Naive thymus-derived CD4-positive, alpha-beta T cell (primary cell): ENCODE measurements at regions not wholly inside any gene's neighbourhood (a gene's known extent, or its start where the extent isn't known, plus 50 kb on each side); places are given as distances from the start of the nearest gene placed in this dataset.

Source experiments
- ATAC-seq: fragments of 150-1000 bp; cut with Tn5 transposase; 2 replicates; pipeline ENCODE4 v1.10.0; 2021; ENCODE audit warnings: mild to moderate bottlenecking, moderate library complexity
- CTCF ChIA-PET: fragments of 350-600 bp; sonication (Branson Sonifier 250); formaldehyde crosslinking; loops from one replicate; lab custom pipeline; 2021; ENCODE audit warnings: antibody characterized with exemption; lab: Charles Lee
- POLR2A ChIA-PET: fragments of 350-600 bp; sonication (Branson Sonifier 250); formaldehyde crosslinking; loops from one replicate; lab custom pipeline; 2021; ENCODE audit warnings: antibody characterized with exemption, inconsistent platforms; lab: Charles Lee
- DNase-seq, 9 donors: peaks; one replicate each; pipeline versions ENCODE4 v3.0.0 to v3.0.0-alpha.2; 2020 to 2022; ENCODE audit warnings: mixed read lengths in 1 of 9
- H3K27ac ChIP-seq: one replicate; pipeline ENCODE4 v1.7.0; 2013; ENCODE audit warnings: mild to moderate bottlenecking, low read depth, low read length, moderate library complexity
- H3K27me3 ChIP-seq, 2 donors: one replicate each; pipeline ENCODE4 v1.7.0; 2013; ENCODE audit warnings: low read length in 2 of 2, mild to moderate bottlenecking in 2 of 2, moderate library complexity in 2 of 2; ENCODE audit not compliant: control insufficient read depth in 2 of 2, insufficient read depth in 2 of 2
- H3K36me3 ChIP-seq, 3 experiments: 1 replicate in 2 of 3; 2 replicates in 1 of 3; pipeline ENCODE4 v1.7.0; 2013; ENCODE audit warnings: low read length in 3 of 3, mild to moderate bottlenecking in 3 of 3, moderate library complexity in 1 of 3; ENCODE audit not compliant: insufficient read depth in 3 of 3, control insufficient read depth in 2 of 3
- H3K4me1 ChIP-seq, 2 donors: one replicate each; pipeline ENCODE4 v1.7.0; 2013; ENCODE audit warnings: low read length in 2 of 2, mild to moderate bottlenecking in 2 of 2, moderate library complexity in 1 of 2; ENCODE audit not compliant: control insufficient read depth in 2 of 2, insufficient read depth in 2 of 2
- H3K4me3 ChIP-seq: 2 replicates; pipeline ENCODE4 v1.7.0; 2013; ENCODE audit warnings: mild to moderate bottlenecking, low read length
- H3K9me3 ChIP-seq, 3 experiments: 1 replicate in 2 of 3; 2 replicates in 1 of 3; pipeline ENCODE4 v1.7.0; 2013; ENCODE audit warnings: low read length in 3 of 3; ENCODE audit not compliant: control insufficient read depth in 2 of 3
- H3K27ac Mint-ChIP-seq, 9 donors: one replicate each; pipeline ENCODE4 v1.8.0; 2020 to 2022; ENCODE audit warnings: mixed read lengths in 9 of 9, mild to moderate bottlenecking in 8 of 9, moderate library complexity in 5 of 9, inconsistent platforms in 2 of 9
- H3K27me3 Mint-ChIP-seq, 5 donors: one replicate each; pipeline ENCODE4 v1.8.0; 2021 to 2022; ENCODE audit warnings: mixed read lengths in 5 of 5, mild to moderate bottlenecking in 1 of 5
- H3K36me3 Mint-ChIP-seq, 5 donors: one replicate each; pipeline ENCODE4 v1.8.0; 2020 to 2022; ENCODE audit warnings: mixed read lengths in 5 of 5, mild to moderate bottlenecking in 3 of 5, inconsistent platforms in 1 of 5
- H3K4me1 Mint-ChIP-seq, 7 donors: one replicate each; pipeline ENCODE4 v1.8.0; 2020 to 2022; ENCODE audit warnings: mixed read lengths in 7 of 7, mild to moderate bottlenecking in 3 of 7, inconsistent platforms in 1 of 7
- H3K4me3 Mint-ChIP-seq, 10 donors: one replicate each; pipeline ENCODE4 v1.8.0; 2020 to 2022; ENCODE audit warnings: mild to moderate bottlenecking in 10 of 10, mixed read lengths in 10 of 10, moderate library complexity in 6 of 10, inconsistent platforms in 2 of 10
- H3K9me3 Mint-ChIP-seq, 11 donors: one replicate each; pipeline ENCODE4 v1.8.0; 2020 to 2022; ENCODE audit warnings: mixed read lengths in 11 of 11, mild to moderate bottlenecking in 4 of 11, inconsistent platforms in 1 of 11, moderate library complexity in 1 of 11
- intact Hi-C, 2 donors: fragments of 100-400 bp; cut with micrococcal nuclease; formaldehyde crosslinking; loops; one replicate each; pipeline ENCODE4 v1.15.1; 2023

DNA sequence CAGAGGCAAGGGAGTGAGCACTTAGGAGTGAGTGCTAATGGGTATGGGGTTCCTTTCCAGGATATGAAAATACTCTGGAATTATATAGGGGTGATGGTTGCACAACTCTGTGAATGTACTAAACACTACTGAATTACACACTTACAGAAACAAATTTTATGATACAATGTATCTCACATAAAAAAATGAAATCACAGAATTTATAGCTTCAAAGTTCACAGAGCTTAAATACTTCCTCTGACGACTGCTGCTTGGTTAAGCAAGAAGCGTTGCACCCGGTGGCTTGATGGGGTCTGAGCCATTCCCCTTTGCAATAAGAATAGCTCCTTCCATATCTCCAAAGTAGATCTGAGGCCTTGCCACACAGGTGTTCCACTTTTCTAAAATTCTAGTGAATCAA is 835.1 kb downstream of the TSN start:
- no peak for ATAC-seq
- intact Hi-C loops, result no loop called here
- Mint-ChIP-seq H3K9me3 (peaks cover 0 to 18% (median 8%) of the 10 kb centered on the region in 11 donors), H3K36me3 (no peaks in the 10 kb centered on the region), H3K4me3 (no peak overlapping the region), H3K27me3 (no peaks in the 10 kb centered on the region), H3K4me1 (no peaks in the 10 kb centered on the region), H3K27ac (no peak overlapping the region)
- Histone ChIP-seq H3K9me3 (no peaks in the 10 kb centered on the region), H3K4me1 (no peaks in the 10 kb centered on the region), H3K4me3 (no peak overlapping the region), H3K36me3 (no peaks in the 10 kb centered on the region), H3K27ac (no peak overlapping the region), H3K27me3 (no peaks in the 10 kb centered on the region)
- POLR2A ChIA-PET, result no interaction called here
- DNase-seq, result no peak
- CTCF ChIA-PET, result no interaction called here

DNA sequence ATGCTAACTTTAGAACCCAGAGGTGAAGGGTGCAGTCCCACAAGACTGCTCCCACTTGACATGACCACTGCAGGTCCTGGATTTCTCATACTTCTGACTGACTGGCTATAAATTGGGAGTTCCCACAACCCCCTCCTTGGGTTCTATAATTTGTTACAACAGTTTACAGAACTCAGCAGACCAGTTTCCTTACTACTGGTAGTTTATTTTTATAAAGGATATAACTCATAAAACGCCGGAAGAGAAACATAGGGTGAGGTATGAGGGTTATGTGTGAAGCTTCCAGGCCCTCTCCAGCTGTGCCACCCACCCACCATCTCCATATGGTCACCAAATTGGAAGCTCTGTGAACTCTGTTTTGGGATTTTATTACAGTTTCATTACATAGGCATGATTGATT is 839.6 kb downstream of the TSN start:
- H3K4me3 Mint-ChIP-seq, result no peak overlapping the region
- no peak for DNase-seq
- ChIA-PET CTCF (no interaction called here), POLR2A (no interaction called here)
- no peaks in the 10 kb centered on the region for H3K4me1 Mint-ChIP-seq
- H3K27ac ChIP-seq, result no peak overlapping the region
- H3K36me3 Mint-ChIP-seq, result no peaks in the 10 kb centered on the region
- H3K9me3 ChIP-seq, result no peaks in the 10 kb centered on the region
- H3K36me3 ChIP-seq, result no peaks in the 10 kb centered on the region
- no peaks in the 10 kb centered on the region for H3K27me3 Mint-ChIP-seq
- no peak overlapping the region for H3K4me3 ChIP-seq
- H3K4me1 ChIP-seq, result no peaks in the 10 kb centered on the region
- ATAC-seq, result no peak
- peaks cover 0 to 14% (median 5%) of the 10 kb centered on the region in 11 donors for H3K9me3 Mint-ChIP-seq
- H3K27ac Mint-ChIP-seq, result no peak overlapping the region
- no peaks in the 10 kb centered on the region for H3K27me3 ChIP-seq
- intact Hi-C loops, result no loop called here

DNA sequence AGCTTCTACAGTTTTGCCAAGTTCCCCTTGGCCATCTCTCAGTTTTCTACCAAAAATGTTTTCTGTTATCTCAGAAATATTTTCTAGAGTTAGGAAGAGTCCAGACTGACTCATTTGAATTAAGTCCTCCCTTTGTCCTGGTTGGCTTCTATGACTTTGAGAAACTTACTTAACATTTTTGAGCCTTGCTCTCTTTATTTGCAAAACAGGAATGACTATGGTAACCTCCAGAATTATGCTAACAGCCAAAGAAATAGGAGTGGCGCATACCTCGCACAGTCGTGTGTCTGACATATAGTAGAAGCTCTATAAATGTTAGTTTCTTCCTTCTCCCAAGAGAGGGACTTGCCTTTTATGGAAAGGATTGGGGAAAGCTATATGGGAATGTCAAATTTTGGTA is 841.1 kb downstream of the TSN start:
- DNase-seq (no peak), ATAC-seq (no peak)
- no peaks in the 10 kb centered on the region for H3K36me3 Mint-ChIP-seq
- Histone ChIP-seq H3K4me1 (no peaks in the 10 kb centered on the region), H3K36me3 (no peaks in the 10 kb centered on the region), H3K27me3 (no peaks in the 10 kb centered on the region), H3K9me3 (no peaks in the 10 kb centered on the region), H3K27ac (no peak overlapping the region), H3K4me3 (no peak overlapping the region)
- CTCF ChIA-PET, result no interaction called here
- intact Hi-C loops, result no loop called here
- peaks cover 0 to 10% (median 4%) of the 10 kb centered on the region in 11 donors for H3K9me3 Mint-ChIP-seq
- H3K27me3 Mint-ChIP-seq, result no peaks in the 10 kb centered on the region
- POLR2A ChIA-PET, result no interaction called here
- H3K4me3 Mint-ChIP-seq, result no peak overlapping the region
- H3K4me1 Mint-ChIP-seq, result no peaks in the 10 kb centered on the region
- no peak overlapping the region for H3K27ac Mint-ChIP-seq

DNA sequence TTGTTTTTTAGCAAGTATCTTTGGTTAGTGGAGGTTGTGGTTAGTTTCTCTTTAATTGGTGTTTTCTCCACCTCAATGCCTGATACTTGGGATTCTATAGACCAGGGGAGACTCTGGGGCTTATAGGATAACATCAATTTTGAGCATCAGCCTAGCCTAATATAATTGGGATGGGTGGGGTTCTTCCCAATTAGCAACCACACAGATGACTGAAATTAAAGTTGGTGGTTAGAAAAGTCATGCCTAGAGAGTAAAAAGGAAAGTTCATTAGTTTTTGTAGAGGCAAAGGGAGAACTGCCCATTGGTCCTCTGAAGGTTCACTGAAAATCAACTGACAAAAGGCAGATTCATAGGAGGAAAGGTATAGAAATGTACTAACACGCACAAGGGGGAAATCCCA is 843.3 kb downstream of the TSN start:
- H3K36me3 Mint-ChIP-seq, result no peaks in the 10 kb centered on the region
- intact Hi-C loops, result no loop called here
- no peaks in the 10 kb centered on the region for H3K4me1 Mint-ChIP-seq
- Histone ChIP-seq H3K4me1 (no peaks in the 10 kb centered on the region), H3K27ac (no peak overlapping the region), H3K27me3 (no peaks in the 10 kb centered on the region), H3K36me3 (no peaks in the 10 kb centered on the region), H3K4me3 (no peak overlapping the region), H3K9me3 (no peaks in the 10 kb centered on the region)
- no peaks in the 10 kb centered on the region for H3K27me3 Mint-ChIP-seq
- H3K27ac Mint-ChIP-seq, result no peak overlapping the region
- ATAC-seq, result no peak
- DNase-seq, result no peak
- ChIA-PET CTCF (no interaction called here), POLR2A (no interaction called here)
- no peak overlapping the region for H3K4me3 Mint-ChIP-seq
- peaks cover 0 to 5% (median 0%) of the 10 kb centered on the region in 11 donors for H3K9me3 Mint-ChIP-seq

DNA sequence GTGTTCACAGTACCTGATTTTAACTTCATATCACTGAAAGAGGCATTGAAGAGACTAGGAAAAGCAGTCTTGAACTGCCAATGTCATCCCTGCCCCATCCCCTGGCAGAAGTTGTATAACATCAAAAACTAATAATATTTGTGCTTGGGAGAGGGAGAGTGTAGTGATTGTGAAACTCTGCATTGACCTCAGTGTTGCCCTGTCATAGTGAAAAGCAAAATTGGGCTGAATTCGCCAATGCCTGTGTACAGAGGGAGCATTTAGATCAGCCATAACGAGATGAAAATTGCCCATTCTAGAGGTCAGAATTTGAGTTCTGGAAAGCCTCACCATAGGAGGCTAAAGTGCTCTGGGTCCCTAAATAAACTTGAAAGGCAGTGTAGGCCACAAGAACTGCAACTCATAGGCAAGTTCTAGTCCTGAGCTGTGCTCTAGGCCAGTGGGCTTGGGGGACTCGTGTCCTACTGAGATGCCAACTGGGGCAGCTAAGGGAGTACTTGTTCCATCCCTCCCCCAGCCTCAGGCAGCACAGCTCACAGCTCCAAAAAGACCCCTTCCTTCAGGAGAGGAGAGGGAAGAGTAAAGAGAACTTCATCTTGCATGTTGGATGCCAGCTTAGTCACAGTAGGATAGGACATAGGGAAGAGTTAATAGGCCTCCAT is 855.6 kb downstream of the TSN start:
- H3K27ac ChIP-seq, result no peak overlapping the region
- DNase-seq, result no peak
- H3K4me3 ChIP-seq, result no peak overlapping the region
- H3K9me3 Mint-ChIP-seq, result peaks cover 1 to 22% (median 6%) of the 10 kb centered on the region in 11 donors
- no peaks in the 10 kb centered on the region for H3K27me3 Mint-ChIP-seq
- ChIA-PET CTCF (no interaction called here), POLR2A (no interaction called here)
- H3K4me1 ChIP-seq, result no peaks in the 10 kb centered on the region
- H3K36me3 Mint-ChIP-seq, result no peaks in the 10 kb centered on the region
- no peak overlapping the region for H3K27ac Mint-ChIP-seq
- no peaks in the 10 kb centered on the region for H3K36me3 ChIP-seq
- no peak for ATAC-seq
- no peaks in the 10 kb centered on the region for H3K27me3 ChIP-seq
- intact Hi-C loops, result no loop called here
- H3K9me3 ChIP-seq, result no peaks in the 10 kb centered on the region
- no peak overlapping the region for H3K4me3 Mint-ChIP-seq
- no peaks in the 10 kb centered on the region for H3K4me1 Mint-ChIP-seq

DNA sequence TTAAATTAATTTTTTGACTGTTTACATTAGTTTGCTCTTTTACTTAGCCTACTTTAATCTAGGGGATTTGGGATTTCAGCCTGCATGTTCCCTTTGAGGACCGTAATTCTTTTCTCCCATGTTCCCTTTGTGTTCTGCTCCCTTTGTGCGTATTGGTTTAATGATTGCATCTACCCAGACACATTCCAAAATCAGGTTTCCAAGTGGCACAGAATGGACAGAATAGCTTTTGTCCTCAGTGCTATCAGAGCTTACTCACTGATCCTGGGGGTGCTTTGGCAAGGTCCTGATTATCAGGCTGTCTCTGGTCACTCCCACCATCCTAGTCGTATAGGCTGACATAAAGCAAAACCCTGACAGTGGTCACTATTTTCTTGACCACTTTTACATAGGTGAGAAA is 867.5 kb downstream of the TSN start:
- intact Hi-C loops, result no loop called here
- no peaks in the 10 kb centered on the region for H3K36me3 ChIP-seq
- no peak for ATAC-seq
- no peak overlapping the region for H3K27ac ChIP-seq
- POLR2A ChIA-PET, result no interaction called here
- no peaks in the 10 kb centered on the region for H3K4me1 ChIP-seq
- H3K27me3 ChIP-seq, result no peaks in the 10 kb centered on the region
- CTCF ChIA-PET, result no interaction called here
- H3K4me1 Mint-ChIP-seq, result no peaks in the 10 kb centered on the region
- no peak overlapping the region for H3K4me3 ChIP-seq
- H3K27me3 Mint-ChIP-seq, result no peaks in the 10 kb centered on the region
- DNase-seq, result no peak
- no peaks in the 10 kb centered on the region for H3K9me3 ChIP-seq
- H3K27ac Mint-ChIP-seq, result no peak overlapping the region
- no peaks in the 10 kb centered on the region for H3K36me3 Mint-ChIP-seq
- no peak overlapping the region for H3K4me3 Mint-ChIP-seq
- peaks cover 1 to 36% (median 11%) of the 10 kb centered on the region in 11 donors for H3K9me3 Mint-ChIP-seq

DNA sequence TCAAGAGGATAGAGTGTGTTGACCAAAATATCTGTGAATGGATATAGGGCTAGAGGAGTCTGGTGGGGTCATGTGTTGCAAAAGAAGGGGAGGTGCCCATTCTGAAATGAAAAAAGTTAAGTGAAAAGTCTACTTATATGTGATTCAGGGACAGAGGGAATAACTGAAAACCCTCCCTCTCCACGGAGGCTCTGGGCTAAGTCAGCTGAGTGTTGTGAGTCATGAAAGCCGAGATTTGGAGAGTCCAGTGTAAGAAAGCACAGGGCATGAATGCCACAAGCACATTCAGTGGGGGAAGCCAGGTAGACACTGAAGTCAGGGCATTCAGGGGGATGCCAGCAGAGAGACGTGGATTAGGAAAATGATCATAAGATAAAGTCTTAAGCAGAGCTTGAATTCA is 871.9 kb downstream of the TSN start:
- Mint-ChIP-seq H3K4me3 (no peak overlapping the region), H3K27me3 (no peaks in the 10 kb centered on the region), H3K27ac (no peak overlapping the region), H3K4me1 (no peaks in the 10 kb centered on the region), H3K9me3 (peaks cover 2 to 19% (median 5%) of the 10 kb centered on the region in 11 donors), H3K36me3 (no peaks in the 10 kb centered on the region)
- no peaks in the 10 kb centered on the region for H3K4me1 ChIP-seq
- ChIA-PET POLR2A (no interaction called here), CTCF (no interaction called here)
- H3K4me3 ChIP-seq, result no peak overlapping the region
- no peak for ATAC-seq
- intact Hi-C loops, result no loop called here
- no peaks in the 10 kb centered on the region for H3K36me3 ChIP-seq
- DNase-seq, result no peak
- H3K27ac ChIP-seq, result no peak overlapping the region
- H3K9me3 ChIP-seq, result no peaks in the 10 kb centered on the region
- no peaks in the 10 kb centered on the region for H3K27me3 ChIP-seq
